ENCODE measurements at regions not wholly inside any gene's neighbourhood (a gene's known extent, or its start where the extent isn't known, plus 50 kb on each side); places are given as distances from the start of the nearest gene placed in this dataset.

- H3K27ac Mint-ChIP-seq, result no peak overlapping the region
These were observed 63.6 kb downstream of the PCDH7 start for GRCh38 chr4:30783751-30784150.

GRCh38 chr4:30789219-30789671, 69.1 kb downstream of the PCDH7 start:
- ATAC-seq, result no peak
- H3K4me3 Mint-ChIP-seq, result no peak overlapping the region
- no peaks in the 10 kb centered on the region for H3K9me3 Mint-ChIP-seq
- DNase-seq, result no peak
- H3K27me3 Mint-ChIP-seq, result no peaks in the 10 kb centered on the region
- no peak overlapping the region for H3K27ac Mint-ChIP-seq
- H3K4me1 Mint-ChIP-seq, result no peaks in the 10 kb centered on the region

More at GRCh38 chr4:30783751-30784150, 63.6 kb downstream of the PCDH7 start:
- ATAC-seq, result no peak
- Mint-ChIP-seq H3K4me1 (no peaks in the 10 kb centered on the region), H3K4me3 (no peak overlapping the region), H3K27me3 (no peaks in the 10 kb centered on the region), H3K9me3 (no peaks in the 10 kb centered on the region)
- no peak for DNase-seq

- Mint-ChIP-seq H3K4me3 (no peak overlapping the region), H3K4me1 (no peaks in the 10 kb centered on the region), H3K9me3 (no peaks in the 10 kb centered on the region), H3K27me3 (no peaks in the 10 kb centered on the region), H3K27ac (no peak overlapping the region)
- DNase-seq (no peak), ATAC-seq (no peak)
These were observed 70.0 kb downstream of the PCDH7 start for GRCh38 chr4:30790123-30790522.

- Mint-ChIP-seq H3K9me3 (no peaks in the 10 kb centered on the region), H3K4me3 (no peak overlapping the region), H3K4me1 (no peaks in the 10 kb centered on the region), H3K27me3 (no peaks in the 10 kb centered on the region), H3K27ac (no peak overlapping the region)
- DNase-seq (no peak), ATAC-seq (no peak)
These were observed 70.8 kb downstream of the PCDH7 start for GRCh38 chr4:30790998-30791397.

- H3K9me3 Mint-ChIP-seq, result no peaks in the 10 kb centered on the region
- no peak overlapping the region for H3K4me3 Mint-ChIP-seq
- DNase-seq, result no peak
- no peak for ATAC-seq
- H3K4me1 Mint-ChIP-seq, result no peaks in the 10 kb centered on the region
- H3K27ac Mint-ChIP-seq, result no peak overlapping the region
- no peaks in the 10 kb centered on the region for H3K27me3 Mint-ChIP-seq
These were observed 72.4 kb downstream of the PCDH7 start for GRCh38 chr4:30792601-30793000.

GRCh38 chr4:30801876-30802275, 81.7 kb downstream of the PCDH7 start:
- Mint-ChIP-seq H3K4me1 (no peaks in the 10 kb centered on the region), H3K27ac (no peak overlapping the region), H3K27me3 (no peaks in the 10 kb centered on the region), H3K4me3 (no peak overlapping the region), H3K9me3 (peaks cover 12 to 22% of the 10 kb centered on the region in 2 donors)
- no peak for ATAC-seq
- no peak for DNase-seq

- H3K27me3 Mint-ChIP-seq, result no peaks in the 10 kb centered on the region
- H3K9me3 Mint-ChIP-seq, result peaks cover 13 to 22% of the 10 kb centered on the region in 2 donors
- ATAC-seq, result no peak
- no peak for DNase-seq
- no peak overlapping the region for H3K4me3 Mint-ChIP-seq
- H3K27ac Mint-ChIP-seq, result no peak overlapping the region
- no peaks in the 10 kb centered on the region for H3K4me1 Mint-ChIP-seq
These were observed 82.6 kb downstream of the PCDH7 start for GRCh38 chr4:30802622-30803323.

GRCh38 chr4:30808276-30808675, 88.1 kb downstream of the PCDH7 start:
- no peak overlapping the region for H3K4me3 Mint-ChIP-seq
- no peaks in the 10 kb centered on the region for H3K27me3 Mint-ChIP-seq

GRCh38 chr4:30811296-30811695, 91.1 kb downstream of the PCDH7 start:
- no peaks in the 10 kb centered on the region for H3K4me1 Mint-ChIP-seq
- DNase-seq (no peak), ATAC-seq (no peak)
- no peak overlapping the region for H3K27ac Mint-ChIP-seq
- H3K4me3 Mint-ChIP-seq, result no peak overlapping the region
- H3K9me3 Mint-ChIP-seq, result peaks cover 0 to 8% of the 10 kb centered on the region in 2 donors
- no peaks in the 10 kb centered on the region for H3K27me3 Mint-ChIP-seq

More at GRCh38 chr4:30808276-30808675, 88.1 kb downstream of the PCDH7 start:
- Mint-ChIP-seq H3K27ac (no peak overlapping the region), H3K9me3 (peaks cover 8% of the 10 kb centered on the region in 2 donors), H3K4me1 (no peaks in the 10 kb centered on the region)
- no peak for DNase-seq
- ATAC-seq, result no peak

GRCh38 chr4:30815685-30816084, 95.5 kb downstream of the PCDH7 start:
- H3K4me3 Mint-ChIP-seq, result no peak overlapping the region
- ATAC-seq (no peak), DNase-seq (no peak)
- no peak overlapping the region for H3K27ac Mint-ChIP-seq
- no peaks in the 10 kb centered on the region for H3K4me1 Mint-ChIP-seq
- no peaks in the 10 kb centered on the region for H3K27me3 Mint-ChIP-seq
- H3K9me3 Mint-ChIP-seq, result peaks cover 14 to 16% of the 10 kb centered on the region in 2 donors

GRCh38 chr4:30817447-30817846, 97.3 kb downstream of the PCDH7 start:
- no peak overlapping the region for H3K4me3 Mint-ChIP-seq
- no peaks in the 10 kb centered on the region for H3K4me1 Mint-ChIP-seq
- no peaks in the 10 kb centered on the region for H3K27me3 Mint-ChIP-seq
- DNase-seq (no peak), ATAC-seq (no peak)
- peaks cover 8 to 16% of the 10 kb centered on the region in 2 donors for H3K9me3 Mint-ChIP-seq
- H3K27ac Mint-ChIP-seq, result no peak overlapping the region

GRCh38 chr4:30818541-30818940, 98.4 kb downstream of the PCDH7 start:
- peaks cover 8 to 16% of the 10 kb centered on the region in 2 donors for H3K9me3 Mint-ChIP-seq
- H3K4me1 Mint-ChIP-seq, result no peaks in the 10 kb centered on the region
- ATAC-seq (no peak), DNase-seq (no peak)
- no peaks in the 10 kb centered on the region for H3K27me3 Mint-ChIP-seq
- H3K4me3 Mint-ChIP-seq, result no peak overlapping the region
- no peak overlapping the region for H3K27ac Mint-ChIP-seq

GRCh38 chr4:30821275-30821674, 101.1 kb downstream of the PCDH7 start:
- no peak for ATAC-seq
- no peak for DNase-seq
- no peak overlapping the region for H3K27ac Mint-ChIP-seq
- H3K9me3 Mint-ChIP-seq, result peaks cover 8 to 25% of the 10 kb centered on the region in 2 donors
- H3K27me3 Mint-ChIP-seq, result no peaks in the 10 kb centered on the region
- no peak overlapping the region for H3K4me3 Mint-ChIP-seq
- H3K4me1 Mint-ChIP-seq, result no peaks in the 10 kb centered on the region

GRCh38 chr4:30821859-30822612, 101.9 kb downstream of the PCDH7 start:
- no peak for DNase-seq
- H3K27me3 Mint-ChIP-seq, result no peaks in the 10 kb centered on the region
- peaks cover 8 to 25% of the 10 kb centered on the region in 2 donors for H3K9me3 Mint-ChIP-seq
- no peaks in the 10 kb centered on the region for H3K4me1 Mint-ChIP-seq
- ATAC-seq, result no peak
- no peak overlapping the region for H3K27ac Mint-ChIP-seq
- H3K4me3 Mint-ChIP-seq, result no peak overlapping the region

- no peaks in the 10 kb centered on the region for H3K27me3 Mint-ChIP-seq
- peaks cover 2 to 20% of the 10 kb centered on the region in 2 donors for H3K9me3 Mint-ChIP-seq
- DNase-seq (no peak), ATAC-seq (no peak)
- H3K4me1 Mint-ChIP-seq, result no peaks in the 10 kb centered on the region
- no peak overlapping the region for H3K4me3 Mint-ChIP-seq
- H3K27ac Mint-ChIP-seq, result no peak overlapping the region
These were observed 102.9 kb downstream of the PCDH7 start for GRCh38 chr4:30822911-30823551.

All from stimulated activated naive CD8-positive, alpha-beta T cell treated with anti-CD3 and anti-CD28 coated beads, Interleukin-15, amount 100 ng/mL, for 72 hours (primary cell).